Keratinocyte (primary cell): ENCODE measurements at regions not wholly inside any gene's neighbourhood (a gene's known extent, or its start where the extent isn't known, plus 50 kb on each side); places are given as distances from the start of the nearest gene placed in this dataset.

Experiments used
- DNase-seq: peaks from one replicate; pipeline ENCODE4 v3.0.0-alpha.2; 2011; ENCODE audit warnings: low read depth, missing footprints, low spot score
- FAIRE-seq: peaks from 2 replicates; lab custom pipeline; 2011; peaks lifted over from hg19 to GRCh38; lab: Jason Lieb, UNC
- H2AFZ ChIP-seq: 2 replicates; pipeline ENCODE4 v1.6.0; 2012; ENCODE audit warnings: low read length, control low read depth, inconsistent platforms; ENCODE audit not compliant: control insufficient read depth
- H3K27ac ChIP-seq: 2 replicates; pipeline ENCODE4 v1.5.1; 2011; ENCODE audit warnings: low read length; ENCODE audit not compliant: control insufficient read depth, insufficient read depth
- H3K27me3 ChIP-seq: 3 replicates; pipeline ENCODE4 v1.6.0; 2011; ENCODE audit warnings: low read length; ENCODE audit not compliant: control insufficient read depth, insufficient read depth; ENCODE audit errors: extremely low read depth
- H3K36me3 ChIP-seq, 2 experiments: 2 replicates in 1 of 2; 3 replicates in 1 of 2; pipeline ENCODE4 v1.5.1; 2011; ENCODE audit warnings: low read length in 2 of 2, mild to moderate bottlenecking in 1 of 2; ENCODE audit not compliant: control insufficient read depth in 2 of 2, insufficient read depth in 2 of 2; ENCODE audit errors: extremely low read depth in 1 of 2
- H3K4me1 ChIP-seq: 3 replicates; pipeline ENCODE4 v1.5.1; 2011; ENCODE audit warnings: low read length; ENCODE audit not compliant: control insufficient read depth, insufficient read depth; ENCODE audit errors: extremely low read depth
- H3K4me2 ChIP-seq: 3 replicates; pipeline ENCODE4 v1.6.0; 2011; ENCODE audit warnings: low read depth, low read length; ENCODE audit not compliant: control insufficient read depth, insufficient read depth; ENCODE audit errors: extremely low read depth
- H3K4me3 ChIP-seq, 3 experiments: fragments of 200-600 bp in 1 of 3; sonication (generic) in 1 of 3; 2 replicates in 2 of 3; 3 replicates in 1 of 3; pipeline ENCODE4 v1.5.1; 2011 to 2016; ENCODE audit warnings: low read length in 3 of 3, mild to moderate bottlenecking in 3 of 3, control low read depth in 2 of 3, inconsistent platforms in 1 of 3, low read depth in 1 of 3, mixed read lengths in 1 of 3, mixed run types in 1 of 3, moderate library complexity in 1 of 3; ENCODE audit not compliant: control insufficient read depth in 2 of 3, insufficient read depth in 2 of 3; ENCODE audit errors: extremely low read depth in 1 of 3
- H3K79me2 ChIP-seq: 2 replicates; pipeline ENCODE4 v1.6.0; 2012; ENCODE audit warnings: low read length; ENCODE audit not compliant: control insufficient read depth, insufficient read depth
- H3K9ac ChIP-seq: 3 replicates; pipeline ENCODE4 v1.6.0; 2011; ENCODE audit warnings: low read length; ENCODE audit not compliant: control insufficient read depth, insufficient read depth; ENCODE audit errors: extremely low read depth
- H3K9me1 ChIP-seq: 3 replicates; pipeline ENCODE4 v1.6.0; 2011; ENCODE audit warnings: low read length; ENCODE audit not compliant: control insufficient read depth, insufficient read depth; ENCODE audit errors: extremely low read depth
- H3K9me3 ChIP-seq: 2 replicates; pipeline ENCODE4 v1.5.1; 2012; ENCODE audit warnings: low read depth, low read length; ENCODE audit not compliant: control insufficient read depth
- H4K20me1 ChIP-seq: 3 replicates; pipeline ENCODE4 v1.6.0; 2011; ENCODE audit warnings: low read length; ENCODE audit not compliant: control insufficient read depth, insufficient read depth; ENCODE audit errors: extremely low read depth
- EZH2 ChIP-seq: IDR thresholded peaks from one replicate; pipeline ENCODE4 v1.6.1; 2012; ENCODE audit warnings: inconsistent platforms, mild to moderate bottlenecking, low read length, moderate library complexity
- dilution Hi-C: fragments of 300-500 bp; cut with MboI; formaldehyde crosslinking; loops from one replicate; pipeline ENCODE4 v1.7.0; 2020; ENCODE audit warnings: low sequenced_read_pairs; ENCODE audit not compliant: extremely low pct_ligation_motif_present
- TF ChIP-seq, protein P1 (sequence below), 3 experiments: IDR thresholded peaks in 1 of 3; conservative IDR thresholded peaks in 1 of 3; optimal IDR thresholded peaks in 1 of 3; 2 replicates in 2 of 3; 3 replicates in 1 of 3; pipeline versions ENCODE3 to v1.5.1; 2011; ENCODE audit warnings: low read length in 3 of 3, mild to moderate bottlenecking in 3 of 3, moderate library complexity in 2 of 3, control low read depth in 1 of 3, inconsistent platforms in 1 of 3; ENCODE audit not compliant: insufficient read depth in 2 of 3; ENCODE audit errors: extremely low read depth in 1 of 3

DNA sequence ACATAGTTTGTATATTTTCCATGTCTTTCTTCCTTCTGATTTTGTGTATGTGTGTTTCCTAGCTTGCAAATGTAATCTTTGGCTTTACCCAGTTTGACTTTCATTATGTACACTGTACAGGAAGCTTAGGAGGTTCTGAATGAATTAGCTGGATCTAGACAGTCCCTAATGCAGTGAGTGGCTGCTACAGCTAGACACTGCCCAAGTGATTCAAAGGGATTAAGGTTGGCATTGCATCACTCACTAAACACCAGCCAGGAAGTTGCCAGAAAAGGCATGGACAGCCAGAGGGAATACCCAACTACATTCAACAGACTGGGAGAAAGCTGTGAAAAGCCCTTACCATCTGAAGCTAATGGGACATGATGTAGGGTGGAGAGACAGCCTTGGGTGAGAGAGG, 316.0 kb upstream of the MEX3C start:
- Histone ChIP-seq H3K4me1 (peaks cover 13% of the 10 kb centered on the region), H3K4me2 (peak overlapping the region; percentile 45), H3K4me3 (no peak overlapping the region), H3K9me1 (no peaks in the 10 kb centered on the region), H3K36me3 (no peaks in the 10 kb centered on the region), H2AFZ (peak overlapping the region; percentile 58), H3K27ac (peak overlapping the region; percentile 56), H3K9me3 (no peaks in the 10 kb centered on the region), H3K79me2 (no peaks in the 10 kb centered on the region), H4K20me1 (no peaks in the 10 kb centered on the region), H3K27me3 (no peaks in the 10 kb centered on the region), H3K9ac (peak overlapping the region; percentile 3)
- DNase-seq (no peak), FAIRE-seq (peak; percentile 94)
- TF ChIP-seq, protein P1, sequence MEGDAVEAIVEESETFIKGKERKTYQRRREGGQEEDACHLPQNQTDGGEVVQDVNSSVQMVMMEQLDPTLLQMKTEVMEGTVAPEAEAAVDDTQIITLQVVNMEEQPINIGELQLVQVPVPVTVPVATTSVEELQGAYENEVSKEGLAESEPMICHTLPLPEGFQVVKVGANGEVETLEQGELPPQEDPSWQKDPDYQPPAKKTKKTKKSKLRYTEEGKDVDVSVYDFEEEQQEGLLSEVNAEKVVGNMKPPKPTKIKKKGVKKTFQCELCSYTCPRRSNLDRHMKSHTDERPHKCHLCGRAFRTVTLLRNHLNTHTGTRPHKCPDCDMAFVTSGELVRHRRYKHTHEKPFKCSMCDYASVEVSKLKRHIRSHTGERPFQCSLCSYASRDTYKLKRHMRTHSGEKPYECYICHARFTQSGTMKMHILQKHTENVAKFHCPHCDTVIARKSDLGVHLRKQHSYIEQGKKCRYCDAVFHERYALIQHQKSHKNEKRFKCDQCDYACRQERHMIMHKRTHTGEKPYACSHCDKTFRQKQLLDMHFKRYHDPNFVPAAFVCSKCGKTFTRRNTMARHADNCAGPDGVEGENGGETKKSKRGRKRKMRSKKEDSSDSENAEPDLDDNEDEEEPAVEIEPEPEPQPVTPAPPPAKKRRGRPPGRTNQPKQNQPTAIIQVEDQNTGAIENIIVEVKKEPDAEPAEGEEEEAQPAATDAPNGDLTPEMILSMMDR (optimal IDR thresholded peaks at IDR 0.05 in 1 of 3, IDR thresholded peaks at IDR 0.05 in 1 of 3, conservative IDR thresholded peaks at IDR 0.05 in 1 of 3; ENCODE audit: extremely low read depth in 1 of 3, insufficient read depth in 2 of 3, low read length in 3 of 3) = no peak
- no peak for TF ChIP-seq EZH2
- dilution Hi-C loops = no loop called here

DNA sequence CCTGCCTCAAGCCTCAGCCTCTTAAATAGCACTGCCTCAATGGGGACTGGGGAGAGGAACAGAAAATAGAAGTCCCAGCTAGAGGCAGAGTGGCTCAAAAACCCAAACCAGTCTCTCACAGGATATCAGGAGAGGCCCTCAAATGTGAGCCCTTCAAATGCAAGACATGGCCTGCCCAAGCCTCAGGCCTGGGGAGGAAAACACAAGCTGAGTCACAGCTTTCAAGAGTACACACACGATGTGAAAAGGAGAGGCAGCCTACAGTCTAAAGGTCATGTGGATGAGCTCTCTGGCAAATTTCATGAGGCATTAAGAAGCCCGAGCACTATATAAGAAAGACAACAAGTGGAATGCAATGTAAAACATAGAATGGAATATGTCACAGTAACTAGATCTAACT, 316.6 kb upstream of the MEX3C start:
- Histone ChIP-seq H3K9me3 (no peaks in the 10 kb centered on the region), H3K36me3 (no peaks in the 10 kb centered on the region), H3K79me2 (no peaks in the 10 kb centered on the region), H4K20me1 (no peaks in the 10 kb centered on the region), H3K4me2 (peak overlapping the region; percentile 45), H3K9ac (peak overlapping the region; percentile 3), H3K4me1 (peaks cover 13% of the 10 kb centered on the region), H3K9me1 (no peaks in the 10 kb centered on the region), H3K27me3 (no peaks in the 10 kb centered on the region), H3K27ac (peak overlapping the region; percentile 56), H3K4me3 (no peak overlapping the region), H2AFZ (peak overlapping the region; percentile 58)
- FAIRE-seq (peak; percentile 81), DNase-seq (no peak)
- dilution Hi-C loops = no loop called here
- no peak for TF ChIP-seq EZH2
- TF ChIP-seq, protein P1 (optimal IDR thresholded peaks at IDR 0.05 in 1 of 3, IDR thresholded peaks at IDR 0.05 in 1 of 3, conservative IDR thresholded peaks at IDR 0.05 in 1 of 3; ENCODE audit: extremely low read depth in 1 of 3, insufficient read depth in 2 of 3, low read length in 3 of 3) = no peak
